Right lobe of liver (tissue), 6 donors: ENCODE measurements at regions not wholly inside any gene's neighbourhood (a gene's known extent, or its start where the extent isn't known, plus 50 kb on each side); places are given as distances from the start of the nearest gene placed in this dataset.

Experiments used
- ATAC-seq, 4 donors: fragments of 200-7000 bp; cut with Tn5 transposase; one replicate each; pipeline ENCODE4 v1.9.1; 2020; ENCODE audit warnings: mild to moderate bottlenecking in 4 of 4, moderate library complexity in 4 of 4
- DNase-seq, 3 donors: peaks; one replicate each; pipeline ENCODE4 v3.0.0-alpha.2; 2020
- H3K27ac ChIP-seq, 3 donors: fragments of 200-600 bp; one replicate each; pipeline ENCODE4 v1.8.0; 2022
- H3K27me3 ChIP-seq, 2 donors: fragments of 200-600 bp; one replicate each; pipeline ENCODE4 v1.8.0; 2022
- H3K36me3 ChIP-seq, 4 donors: fragments of 200-600 bp; sonication (generic) in 1 of 4; one replicate each; pipeline versions ENCODE4 v1.5.1 to v1.8.0; 2017 to 2022; ENCODE audit warnings: control low read depth in 1 of 4
- H3K4me1 ChIP-seq, 4 donors: fragments of 200-600 bp; sonication (generic) in 1 of 4; one replicate each; pipeline versions ENCODE4 v1.5.1 to v1.8.0; 2017 to 2022; ENCODE audit warnings: control low read depth in 1 of 4
- H3K4me3 ChIP-seq, 3 donors: fragments of 200-600 bp; one replicate each; pipeline ENCODE4 v1.8.0; 2022
- H3K9me3 ChIP-seq, 4 donors: fragments of 200-600 bp; sonication (generic) in 1 of 4; one replicate each; pipeline versions ENCODE4 v1.5.1 to v1.8.0; 2017 to 2022; ENCODE audit warnings: control low read depth in 1 of 4
- POLR2A ChIP-seq: fragments of 450-650 bp; IDR thresholded peaks from one replicate; pipeline ENCODE4 v1.6.1; 2017; ENCODE audit warnings: antibody characterized with exemption, mild to moderate bottlenecking
- WGBS: methylation state at CpG from one replicate; pipeline ENCODE4 v1.1.6; 2018; ENCODE audit warnings: low coverage, low lambda C conversion rate; ENCODE audit not compliant: insufficient coverage; ENCODE audit errors: missing lambda C conversion rate; 5-methylcytosine and 5-hydroxymethylcytosine counted together
- intact Hi-C, 2 donors: fragments of 100-400 bp; cut with DNase I; formaldehyde crosslinking; loops; one replicate each; pipeline versions ENCODE4 v1.11.2 to v1.14.1; 2022
- TF ChIP-seq, protein P1 (sequence below), 4 donors: fragments of 200-600 bp in 3 of 4; fragments of 450-650 bp in 1 of 4; IDR thresholded peaks; one replicate each; pipeline versions ENCODE4 v1.5.1 to v1.8.0; 2016 to 2022; ENCODE audit warnings: antibody characterized with exemption in 4 of 4, mild to moderate bottlenecking in 2 of 4
- donor health status: DM: no; HTN: yes; CAD: no.
- donor health status: DM: no; HTN: no; CAD: no.
- donor health status: DM: no; HTN: no; CAD: no.
- donor health status: DM: no; HTN: yes; CAD: no.
- donor health status: DM: no; HTN: yes; CAD: no.

DNA sequence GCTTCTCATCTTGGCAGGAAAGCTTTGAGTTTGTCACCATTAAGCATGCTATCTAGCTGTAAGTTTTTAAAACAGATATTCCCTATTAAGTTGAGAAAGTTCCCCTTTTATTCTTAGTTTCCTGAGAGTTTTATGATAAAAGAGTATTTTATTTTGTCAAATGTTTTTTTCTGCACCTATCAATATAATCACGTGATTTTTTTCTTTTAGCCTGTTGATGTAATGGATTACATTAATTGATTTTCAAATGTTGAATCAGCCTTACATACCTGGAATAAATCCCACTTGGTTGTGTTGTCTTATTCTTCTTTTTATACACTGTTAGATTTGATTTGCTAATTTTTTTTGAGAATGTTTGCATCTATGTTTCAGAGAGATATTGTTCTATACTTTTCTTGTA, 179.5 kb downstream of the ZNF621 start:
- Histone ChIP-seq H3K9me3 (no peaks in the 10 kb centered on the region), H3K4me1 (no peaks in the 10 kb centered on the region), H3K27ac (no peak overlapping the region), H3K36me3 (no peaks in the 10 kb centered on the region), H3K27me3 (no peaks in the 10 kb centered on the region), H3K4me3 (no peak overlapping the region)
- intact Hi-C loops = no loop called here
- 69% methylated on average over 1 of the region's 1 CpG for WGBS
- DNase-seq (no peak), ATAC-seq (no peak)
- TF ChIP-seq POLR2A = no peak
- TF ChIP-seq, protein P1, sequence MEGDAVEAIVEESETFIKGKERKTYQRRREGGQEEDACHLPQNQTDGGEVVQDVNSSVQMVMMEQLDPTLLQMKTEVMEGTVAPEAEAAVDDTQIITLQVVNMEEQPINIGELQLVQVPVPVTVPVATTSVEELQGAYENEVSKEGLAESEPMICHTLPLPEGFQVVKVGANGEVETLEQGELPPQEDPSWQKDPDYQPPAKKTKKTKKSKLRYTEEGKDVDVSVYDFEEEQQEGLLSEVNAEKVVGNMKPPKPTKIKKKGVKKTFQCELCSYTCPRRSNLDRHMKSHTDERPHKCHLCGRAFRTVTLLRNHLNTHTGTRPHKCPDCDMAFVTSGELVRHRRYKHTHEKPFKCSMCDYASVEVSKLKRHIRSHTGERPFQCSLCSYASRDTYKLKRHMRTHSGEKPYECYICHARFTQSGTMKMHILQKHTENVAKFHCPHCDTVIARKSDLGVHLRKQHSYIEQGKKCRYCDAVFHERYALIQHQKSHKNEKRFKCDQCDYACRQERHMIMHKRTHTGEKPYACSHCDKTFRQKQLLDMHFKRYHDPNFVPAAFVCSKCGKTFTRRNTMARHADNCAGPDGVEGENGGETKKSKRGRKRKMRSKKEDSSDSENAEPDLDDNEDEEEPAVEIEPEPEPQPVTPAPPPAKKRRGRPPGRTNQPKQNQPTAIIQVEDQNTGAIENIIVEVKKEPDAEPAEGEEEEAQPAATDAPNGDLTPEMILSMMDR (IDR thresholded peaks at IDR 0.05) = no peak

DNA sequence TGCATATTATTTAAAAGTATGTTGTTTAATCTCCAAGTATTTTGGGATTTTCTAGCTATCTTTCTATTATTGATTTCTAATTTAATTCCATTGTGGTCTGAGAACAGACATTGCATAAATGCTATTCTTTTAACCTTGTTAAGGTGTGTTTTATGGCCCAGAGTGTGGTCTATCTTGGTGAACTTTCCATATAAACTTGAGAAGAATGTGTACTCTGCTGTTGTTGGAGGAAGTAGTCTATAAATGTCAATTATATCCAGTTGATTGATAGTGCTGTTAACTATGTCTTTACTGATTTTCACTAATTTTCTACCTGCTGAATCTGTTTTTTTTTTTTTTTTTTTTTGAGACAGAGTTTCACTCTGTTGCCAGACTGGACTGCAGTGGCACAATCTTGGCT, 180.9 kb downstream of the ZNF621 start:
- no peak overlapping the region for H3K27ac ChIP-seq
- H3K4me1 ChIP-seq = no peaks in the 10 kb centered on the region
- no peaks in the 10 kb centered on the region for H3K27me3 ChIP-seq
- H3K36me3 ChIP-seq = no peaks in the 10 kb centered on the region
- H3K4me3 ChIP-seq = no peak overlapping the region
- DNase-seq (no peak), ATAC-seq (no peak)
- no peaks in the 10 kb centered on the region for H3K9me3 ChIP-seq
- intact Hi-C loops = no loop called here
- TF ChIP-seq, protein P1 (IDR thresholded peaks at IDR 0.05) = no peak
- no peak for TF ChIP-seq POLR2A

DNA sequence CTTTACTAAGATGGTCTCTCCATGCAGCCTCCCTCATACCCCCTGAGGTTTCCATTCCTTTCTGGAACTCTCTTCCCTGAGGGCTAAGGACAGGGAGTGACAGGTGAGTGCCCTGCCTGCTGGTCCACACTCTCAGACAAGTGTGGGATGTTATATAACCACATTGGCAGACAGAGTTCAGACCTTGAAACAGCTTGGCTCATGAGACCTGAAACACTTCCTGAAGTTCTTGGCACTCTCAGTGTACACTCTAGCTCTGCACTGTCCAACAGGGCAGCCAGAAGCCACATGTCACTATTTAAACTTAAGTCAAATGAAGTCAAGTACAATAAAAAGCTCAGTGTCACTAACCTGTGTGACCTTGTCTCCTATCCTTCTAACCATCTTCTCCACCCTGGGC, 188.5 kb downstream of the ZNF621 start:
- Histone ChIP-seq H3K36me3 (no peaks in the 10 kb centered on the region), H3K9me3 (no peaks in the 10 kb centered on the region), H3K27me3 (no peaks in the 10 kb centered on the region), H3K4me3 (no peak overlapping the region), H3K27ac (no peak overlapping the region), H3K4me1 (peaks cover 0 to 10% (median 3%) of the 10 kb centered on the region in 4 donors)
- peak; percentile 94 to 98 (median 97) for ATAC-seq
- TF ChIP-seq POLR2A = no peak
- TF ChIP-seq, protein P1 (IDR thresholded peaks at IDR 0.05) = no peak
- intact Hi-C loops = no loop called here
- DNase-seq = peak in 1 of 3 donors; percentile 77

DNA sequence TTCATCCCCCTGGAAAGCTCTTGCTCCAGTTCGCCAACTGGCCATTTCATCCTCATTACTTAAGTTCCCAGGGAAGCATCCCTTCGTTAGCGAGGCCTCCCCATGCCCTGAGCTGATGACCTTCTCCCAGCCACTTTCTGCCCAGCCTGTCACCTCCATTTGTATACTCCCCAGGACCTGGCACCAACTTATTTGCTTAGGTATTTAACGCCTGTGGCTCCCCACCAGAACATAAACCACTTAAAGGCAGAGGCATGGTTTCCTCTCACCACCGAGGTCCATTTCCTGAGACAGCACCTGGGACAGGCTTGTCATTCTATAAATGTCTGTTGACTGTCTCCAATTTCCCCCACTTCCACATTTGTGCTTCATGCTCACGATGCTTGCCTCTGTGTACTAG, 189.0 kb downstream of the ZNF621 start:
- intact Hi-C loops = no loop called here
- H3K27me3 ChIP-seq = no peaks in the 10 kb centered on the region
- WGBS = 61% methylated on average over 6 of the region's 6 CpGs
- H3K4me1 ChIP-seq = peaks cover 0 to 10% (median 3%) of the 10 kb centered on the region in 4 donors
- TF ChIP-seq POLR2A = no peak
- TF ChIP-seq, protein P1 (IDR thresholded peaks at IDR 0.05) = no peak
- no peaks in the 10 kb centered on the region for H3K36me3 ChIP-seq
- H3K4me3 ChIP-seq = no peak overlapping the region
- no peak overlapping the region for H3K27ac ChIP-seq
- ATAC-seq (no peak), DNase-seq (no peak)
- H3K9me3 ChIP-seq = no peaks in the 10 kb centered on the region

DNA sequence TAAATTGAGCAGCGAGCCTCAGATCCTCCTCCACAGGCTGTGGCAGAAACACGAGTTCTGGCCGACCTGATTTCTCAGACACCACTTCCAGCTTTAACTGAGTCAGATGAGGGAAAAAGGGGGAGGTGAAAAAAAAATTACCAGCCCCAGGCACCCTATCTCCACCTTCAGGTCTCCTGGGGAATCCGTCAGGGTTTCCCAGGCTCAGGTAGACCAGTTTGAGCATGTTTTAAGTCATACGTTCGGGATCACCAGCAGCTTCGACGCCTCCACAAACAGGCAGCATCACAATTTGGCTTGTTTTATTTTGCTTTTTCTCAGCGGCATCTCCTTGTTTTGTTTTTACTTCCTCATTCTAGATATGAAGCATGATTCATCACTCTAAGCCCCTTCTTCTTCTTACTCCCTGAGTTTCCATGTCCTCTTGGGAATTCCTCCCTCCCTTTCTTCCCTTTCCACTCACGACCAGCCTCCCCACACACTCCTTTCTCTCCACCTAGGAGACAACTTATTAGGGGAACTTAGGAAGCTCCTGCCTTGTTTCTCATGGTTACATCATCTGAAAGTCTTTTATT, 190.1 kb downstream of the ZNF621 start:
- Histone ChIP-seq H3K9me3 (no peaks in the 10 kb centered on the region), H3K4me1 (peaks cover 0 to 10% (median 4%) of the 10 kb centered on the region in 4 donors), H3K27ac (no peak overlapping the region), H3K27me3 (no peaks in the 10 kb centered on the region), H3K36me3 (no peaks in the 10 kb centered on the region), H3K4me3 (no peak overlapping the region)
- intact Hi-C loops = no loop called here
- TF ChIP-seq, protein P1 (IDR thresholded peaks at IDR 0.05) = no peak
- TF ChIP-seq POLR2A = no peak
- DNase-seq (no peak), ATAC-seq (no peak)
- 70% methylated on average over 10 of the region's 10 CpGs for WGBS
